MCF 10A (cell line): ENCODE measurements at regions not wholly inside any gene's neighbourhood (a gene's known extent, or its start where the extent isn't known, plus 50 kb on each side); places are given as distances from the start of the nearest gene placed in this dataset.
A peak's percentile ranks its signal among the peaks of the same experiment; 100 is the strongest.

Source experiments
- BruUV-seq: library from RNA; stranded (reverse); fragments of 400-500 nt; replicated peaks from 2 replicates; lab custom pipeline; 2021; lab: Mats Ljungman, UMichigan
- CTCF ChIA-PET: fragments of 300-600 bp; sonication (Branson Sonifier 250); formaldehyde crosslinking; extraction: SDS; loops from one replicate; lab custom pipeline; 2021; ENCODE audit warnings: antibody characterized with exemption, inconsistent platforms; lab: Yijun Ruan, JAX
- POLR2A ChIA-PET: fragments of 300-600, 350-650 bp; sonication (Branson Sonifier 250); formaldehyde crosslinking; extraction: SDS; loops from one replicate; lab custom pipeline; 2020; ENCODE audit warnings: antibody characterized with exemption, inconsistent platforms; lab: Yijun Ruan, JAX
- DNase-seq: peaks from one replicate; pipeline ENCODE4 v3.0.0-alpha.2; 2018; ENCODE audit not compliant: unreplicated experiment
- H3K27ac Mint-ChIP-seq: one replicate; pipeline ENCODE4 v1.8.0; 2022; ENCODE audit warnings: mild to moderate bottlenecking, low read depth, mixed read lengths; ENCODE audit not compliant: unreplicated experiment
- H3K27me3 Mint-ChIP-seq: one replicate; pipeline ENCODE4 v1.8.0; 2022; ENCODE audit warnings: mixed read lengths; ENCODE audit not compliant: insufficient read depth, unreplicated experiment
- H3K36me3 Mint-ChIP-seq: one replicate; pipeline ENCODE4 v1.8.0; 2022; ENCODE audit warnings: mild to moderate bottlenecking, moderate library complexity, mixed read lengths; ENCODE audit not compliant: insufficient read depth, unreplicated experiment
- H3K4me1 Mint-ChIP-seq: one replicate; pipeline ENCODE4 v1.8.0; 2022; ENCODE audit warnings: mixed read lengths; ENCODE audit not compliant: insufficient read depth, unreplicated experiment
- H3K4me3 Mint-ChIP-seq: one replicate; pipeline ENCODE4 v1.8.0; 2022; ENCODE audit warnings: mild to moderate bottlenecking, moderate library complexity, mixed read lengths; ENCODE audit not compliant: unreplicated experiment
- H3K9me3 Mint-ChIP-seq: one replicate; pipeline ENCODE4 v1.8.0; 2022; ENCODE audit warnings: mixed read lengths; ENCODE audit not compliant: unreplicated experiment
- intact Hi-C: fragments of 100-400 bp; cut with micrococcal nuclease; formaldehyde crosslinking; loops from 2 replicates; pipeline ENCODE4 v1.14.1; 2022
- TF ChIP-seq, protein P1 (sequence below): fragments of 200-600 bp; IDR thresholded peaks from one replicate; pipeline ENCODE4 v1.8.0; 2022; ENCODE audit warnings: antibody characterized with exemption, mild to moderate bottlenecking; ENCODE audit not compliant: unreplicated experiment

GRCh38 chr6:145491126-145491525, 244.2 kb downstream of the EPM2A start:
- H3K4me1 Mint-ChIP-seq, result no peaks in the 10 kb centered on the region
- no TSS peak for BruUV-seq
- no peak overlapping the region for H3K27ac Mint-ChIP-seq
- no peaks in the 10 kb centered on the region for H3K36me3 Mint-ChIP-seq
- DNase-seq, result no peak
- ChIA-PET POLR2A (no interaction called here), CTCF (interaction anchor here (0.5 kb wide), 1 partner anchor 139 kb away, joined by 6 read pairs; no protein-coding TSS in a partner anchor)
- H3K9me3 Mint-ChIP-seq, result peaks cover 7% of the 10 kb centered on the region
- H3K4me3 Mint-ChIP-seq, result no peak overlapping the region
- intact Hi-C loops, result no loop called here
- TF ChIP-seq, protein P1, sequence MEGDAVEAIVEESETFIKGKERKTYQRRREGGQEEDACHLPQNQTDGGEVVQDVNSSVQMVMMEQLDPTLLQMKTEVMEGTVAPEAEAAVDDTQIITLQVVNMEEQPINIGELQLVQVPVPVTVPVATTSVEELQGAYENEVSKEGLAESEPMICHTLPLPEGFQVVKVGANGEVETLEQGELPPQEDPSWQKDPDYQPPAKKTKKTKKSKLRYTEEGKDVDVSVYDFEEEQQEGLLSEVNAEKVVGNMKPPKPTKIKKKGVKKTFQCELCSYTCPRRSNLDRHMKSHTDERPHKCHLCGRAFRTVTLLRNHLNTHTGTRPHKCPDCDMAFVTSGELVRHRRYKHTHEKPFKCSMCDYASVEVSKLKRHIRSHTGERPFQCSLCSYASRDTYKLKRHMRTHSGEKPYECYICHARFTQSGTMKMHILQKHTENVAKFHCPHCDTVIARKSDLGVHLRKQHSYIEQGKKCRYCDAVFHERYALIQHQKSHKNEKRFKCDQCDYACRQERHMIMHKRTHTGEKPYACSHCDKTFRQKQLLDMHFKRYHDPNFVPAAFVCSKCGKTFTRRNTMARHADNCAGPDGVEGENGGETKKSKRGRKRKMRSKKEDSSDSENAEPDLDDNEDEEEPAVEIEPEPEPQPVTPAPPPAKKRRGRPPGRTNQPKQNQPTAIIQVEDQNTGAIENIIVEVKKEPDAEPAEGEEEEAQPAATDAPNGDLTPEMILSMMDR, result no peak
- no peaks in the 10 kb centered on the region for H3K27me3 Mint-ChIP-seq

- no peak for DNase-seq
- ChIA-PET POLR2A (no interaction called here), CTCF (no interaction called here)
- intact Hi-C loops, result no loop called here
- H3K27me3 Mint-ChIP-seq, result no peaks in the 10 kb centered on the region
- H3K4me1 Mint-ChIP-seq, result no peaks in the 10 kb centered on the region
- no peak overlapping the region for H3K4me3 Mint-ChIP-seq
- H3K27ac Mint-ChIP-seq, result no peak overlapping the region
- no peaks in the 10 kb centered on the region for H3K36me3 Mint-ChIP-seq
- H3K9me3 Mint-ChIP-seq, result peaks cover 7% of the 10 kb centered on the region
- TF ChIP-seq, protein P1, result no peak
- BruUV-seq, result no TSS peak
Observed at GRCh38 chr6:145497006-145497405, 238.3 kb downstream of the EPM2A start.

DNA sequence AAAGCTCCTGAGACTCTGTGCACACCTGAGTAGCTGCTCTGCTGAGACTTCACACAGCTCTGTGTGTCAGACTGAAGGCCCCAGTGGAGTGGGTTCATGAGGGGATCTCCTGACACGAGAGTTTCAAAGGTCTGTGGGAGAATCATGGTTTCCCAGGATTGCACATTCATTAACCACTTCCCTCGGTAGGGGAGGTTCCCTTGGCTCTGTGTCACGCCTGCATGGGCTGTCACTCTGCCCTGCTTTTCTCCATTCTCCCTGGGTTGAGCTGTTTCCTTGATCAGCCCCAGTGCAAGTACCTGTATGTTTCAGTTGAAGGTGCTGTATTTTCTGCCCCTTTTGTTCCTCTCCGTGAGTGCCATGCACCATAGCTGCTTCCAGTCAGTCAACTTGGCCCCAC, 236.9 kb downstream of the EPM2A start:
- Mint-ChIP-seq H3K4me3 (no peak overlapping the region), H3K4me1 (no peaks in the 10 kb centered on the region), H3K9me3 (peaks cover 7% of the 10 kb centered on the region), H3K27ac (no peak overlapping the region), H3K36me3 (no peaks in the 10 kb centered on the region), H3K27me3 (no peaks in the 10 kb centered on the region)
- ChIA-PET POLR2A (no interaction called here), CTCF (interaction anchor here (1.1 kb wide), 1 partner anchor 46 kb away, joined by 3 read pairs; no protein-coding TSS in a partner anchor)
- DNase-seq, result no peak
- intact Hi-C loops, result no loop called here
- no TSS peak for BruUV-seq
- TF ChIP-seq, protein P1, result no peak

DNA sequence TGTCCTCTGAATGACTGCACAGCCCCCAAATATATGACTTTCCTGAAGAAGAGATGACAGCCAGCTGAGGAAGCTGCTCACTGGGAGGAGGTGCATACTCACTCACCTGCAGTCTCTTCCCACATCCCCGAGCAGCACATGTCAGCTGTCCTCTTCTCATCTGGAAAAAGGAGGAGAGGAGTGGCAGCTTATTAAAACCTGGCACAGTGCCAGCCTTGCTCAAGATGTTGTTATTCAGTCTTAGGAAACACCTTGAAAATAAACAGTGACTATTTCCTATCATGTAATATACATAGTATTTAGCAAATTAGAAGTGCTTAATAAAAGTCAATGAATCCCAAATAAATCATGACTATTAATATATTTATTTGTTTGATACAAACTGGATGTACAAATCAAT, 232.9 kb downstream of the EPM2A start:
- POLR2A ChIA-PET, result interaction anchor here (1.1 kb wide), 1 partner anchor 18 kb away, joined by 7 read pairs; no protein-coding TSS in a partner anchor
- TF ChIP-seq, protein P1, result no peak
- peaks cover 9% of the 10 kb centered on the region for H3K4me1 Mint-ChIP-seq
- H3K9me3 Mint-ChIP-seq, result no peaks in the 10 kb centered on the region
- CTCF ChIA-PET, result interaction anchor here (0.6 to 1.1 kb wide), 4 partner anchors 19 to 917 kb away, joined by 3 to 6 read pairs (median 3); no protein-coding TSS in a partner anchor
- H3K27ac Mint-ChIP-seq, result no peak overlapping the region
- no TSS peak for BruUV-seq
- no peaks in the 10 kb centered on the region for H3K27me3 Mint-ChIP-seq
- peak; percentile 76 for DNase-seq
- peaks cover 5% of the 10 kb centered on the region for H3K36me3 Mint-ChIP-seq
- H3K4me3 Mint-ChIP-seq, result no peak overlapping the region
- intact Hi-C loops, result no loop called here
